ENCODE measurements at regions not wholly inside any gene's neighbourhood (a gene's known extent, or its start where the extent isn't known, plus 50 kb on each side); places are given as distances from the start of the nearest gene placed in this dataset.

- Histone ChIP-seq H3K4me3 (ENCODE audit: low read length) (no peak overlapping the region), H3K4me1 (ENCODE audit: control insufficient read depth, insufficient read depth, low read length) (no peaks in the 10 kb centered on the region), H3K27ac (ENCODE audit: low read length) (no peak overlapping the region), H3K9me3 (ENCODE audit: control insufficient read depth, insufficient read depth, low read length) (no peaks in the 10 kb centered on the region), H3K27me3 (ENCODE audit: control insufficient read depth, insufficient read depth, low read length) (no peaks in the 10 kb centered on the region), H3K36me3 (ENCODE audit: control insufficient read depth, insufficient read depth, low read length) (no peaks in the 10 kb centered on the region)
- Mint-ChIP-seq H3K9me3 (peaks cover 11 to 25% of the 10 kb centered on the region in 2 donors), H3K4me3 (no peak overlapping the region), H3K4me1 (no peaks in the 10 kb centered on the region), H3K27ac (no peak overlapping the region), H3K27me3 (ENCODE audit: low read depth in 2 of 2) (no peaks in the 10 kb centered on the region), H3K36me3 (no peaks in the 10 kb centered on the region)
- TF ChIP-seq CTCF (IDR thresholded peaks at IDR 0.05): no peak
- 22% methylated on average over 3 of the region's 4 CpGs for WGBS (ENCODE audit: insufficient coverage)
- DNase-seq: no peak
- intact Hi-C loops (cut with micrococcal nuclease): no loop called here
- no peak for ATAC-seq
These were observed 273.3 kb downstream of the NSUN3 start for GRCh38 chr3:94336046-94336753.

- no peak overlapping the region for H3K27ac ChIP-seq (ENCODE audit: low read length)
- no peaks in the 10 kb centered on the region for H3K36me3 ChIP-seq (ENCODE audit: control insufficient read depth, insufficient read depth, low read length)
- Mint-ChIP-seq H3K36me3 (no peaks in the 10 kb centered on the region), H3K9me3 (peaks cover 17 to 20% of the 10 kb centered on the region in 2 donors), H3K4me1 (no peaks in the 10 kb centered on the region), H3K27me3 (ENCODE audit: low read depth in 2 of 2) (no peaks in the 10 kb centered on the region), H3K4me3 (no peak overlapping the region), H3K27ac (no peak overlapping the region)
- H3K9me3 ChIP-seq (ENCODE audit: control insufficient read depth, insufficient read depth, low read length): no peaks in the 10 kb centered on the region
- no peak for TF ChIP-seq CTCF (IDR thresholded peaks at IDR 0.05)
- intact Hi-C loops (cut with micrococcal nuclease): no loop called here
- no peak overlapping the region for H3K4me3 ChIP-seq (ENCODE audit: low read length)
- H3K4me1 ChIP-seq (ENCODE audit: control insufficient read depth, insufficient read depth, low read length): no peaks in the 10 kb centered on the region
- ATAC-seq (no peak), DNase-seq (no peak)
- H3K27me3 ChIP-seq (ENCODE audit: control insufficient read depth, insufficient read depth, low read length): no peaks in the 10 kb centered on the region
- 90% methylated on average over 13 of the region's 13 CpGs for WGBS (ENCODE audit: insufficient coverage)
These were observed 282.2 kb downstream of the NSUN3 start for GRCh38 chr3:94345101-94345500.

GRCh38 chr3:94349310-94349878 is 286.5 kb downstream of the NSUN3 start:
- Histone ChIP-seq H3K4me1 (ENCODE audit: control insufficient read depth, insufficient read depth, low read length) (no peaks in the 10 kb centered on the region), H3K27ac (ENCODE audit: low read length) (no peak overlapping the region), H3K36me3 (ENCODE audit: control insufficient read depth, insufficient read depth, low read length) (no peaks in the 10 kb centered on the region), H3K9me3 (ENCODE audit: control insufficient read depth, insufficient read depth, low read length) (no peaks in the 10 kb centered on the region), H3K27me3 (ENCODE audit: control insufficient read depth, insufficient read depth, low read length) (no peaks in the 10 kb centered on the region), H3K4me3 (ENCODE audit: low read length) (no peak overlapping the region)
- Mint-ChIP-seq H3K27ac (no peak overlapping the region), H3K4me1 (no peaks in the 10 kb centered on the region), H3K27me3 (ENCODE audit: low read depth in 2 of 2) (no peaks in the 10 kb centered on the region), H3K4me3 (no peak overlapping the region), H3K9me3 (peaks cover 14 to 17% of the 10 kb centered on the region in 2 donors), H3K36me3 (no peaks in the 10 kb centered on the region)
- no peak for TF ChIP-seq CTCF (IDR thresholded peaks at IDR 0.05)
- intact Hi-C loops (cut with micrococcal nuclease): no loop called here
- DNase-seq (no peak), ATAC-seq (no peak)
- WGBS (ENCODE audit: insufficient coverage): 76% methylated on average over 4 of the region's 4 CpGs

- no peak for ATAC-seq
- Histone ChIP-seq H3K27me3 (ENCODE audit: control insufficient read depth, insufficient read depth, low read length) (no peaks in the 10 kb centered on the region), H3K9me3 (ENCODE audit: control insufficient read depth, insufficient read depth, low read length) (no peaks in the 10 kb centered on the region), H3K4me1 (ENCODE audit: control insufficient read depth, insufficient read depth, low read length) (no peaks in the 10 kb centered on the region), H3K27ac (ENCODE audit: low read length) (no peak overlapping the region), H3K4me3 (ENCODE audit: low read length) (no peak overlapping the region), H3K36me3 (ENCODE audit: control insufficient read depth, insufficient read depth, low read length) (no peaks in the 10 kb centered on the region)
- DNase-seq: no peak
- intact Hi-C loops (cut with micrococcal nuclease): no loop called here
- peaks cover 4 to 10% of the 10 kb centered on the region in 2 donors for H3K9me3 Mint-ChIP-seq
- TF ChIP-seq CTCF (IDR thresholded peaks at IDR 0.05): no peak
- no peak overlapping the region for H3K4me3 Mint-ChIP-seq
- H3K27ac Mint-ChIP-seq: no peak overlapping the region
- WGBS (ENCODE audit: insufficient coverage): 80% methylated on average over 1 of the region's 1 CpG
- H3K36me3 Mint-ChIP-seq: no peaks in the 10 kb centered on the region
- H3K4me1 Mint-ChIP-seq: no peaks in the 10 kb centered on the region
- no peaks in the 10 kb centered on the region for H3K27me3 Mint-ChIP-seq (ENCODE audit: low read depth in 2 of 2)
These were observed 293.7 kb downstream of the NSUN3 start for GRCh38 chr3:94356581-94356980.

Data from natural killer cell (primary cell).